AG09309 (cell line): ENCODE measurements at regions not wholly inside any gene's neighbourhood (a gene's known extent, or its start where the extent isn't known, plus 50 kb on each side); places are given as distances from the start of the nearest gene placed in this dataset.
"Not testable (repeated sequence)": the region's sequence is repeated elsewhere in the genome, so short reads cannot be mapped to it uniquely, and the experiment has no call there.

Experiments used
- DNase-seq: peaks from one replicate; pipeline ENCODE4 v3.0.0-alpha.2; 2010; ENCODE audit warnings: low read depth
- H3K4me3 ChIP-seq: 2 replicates; pipeline ENCODE4 v1.5.1; 2011; ENCODE audit warnings: mild to moderate bottlenecking, low read depth, low read length, moderate library complexity; ENCODE audit not compliant: control insufficient read depth
- CTCF ChIP-seq: IDR thresholded peaks from 2 replicates; pipeline ENCODE4 v1.5.1; 2011; ENCODE audit warnings: mild to moderate bottlenecking, low read depth, low read length, inconsistent platforms; ENCODE audit not compliant: insufficient read depth, control insufficient read depth; ENCODE audit errors: missing control alignments

DNA sequence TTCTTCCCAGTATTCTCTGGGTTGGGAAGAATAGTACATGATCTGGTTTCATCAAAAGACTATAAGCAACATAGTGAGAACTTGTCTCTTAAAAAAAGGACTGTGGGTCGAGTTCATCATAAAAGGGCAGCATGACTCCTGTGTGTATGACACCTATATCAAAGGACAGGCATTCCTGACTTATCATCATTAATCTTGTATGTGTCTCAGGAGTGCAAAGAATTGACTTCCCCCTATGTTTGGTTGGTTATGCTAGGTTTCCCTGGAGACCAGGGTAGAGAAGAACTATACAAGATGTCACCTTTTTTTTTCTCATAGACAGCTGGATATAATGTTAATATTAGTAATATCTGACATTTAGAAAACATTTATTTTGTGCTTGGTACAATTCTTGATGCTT, 173.1 kb upstream of the ANKRD55 start:
- H3K4me3 ChIP-seq: no peak overlapping the region
- TF ChIP-seq CTCF: no peak
- no peak for DNase-seq

GRCh38 chr5:56405116-56405908, 172.2 kb upstream of the ANKRD55 start:
- no peak overlapping the region for H3K4me3 ChIP-seq
- DNase-seq: no peak

DNA sequence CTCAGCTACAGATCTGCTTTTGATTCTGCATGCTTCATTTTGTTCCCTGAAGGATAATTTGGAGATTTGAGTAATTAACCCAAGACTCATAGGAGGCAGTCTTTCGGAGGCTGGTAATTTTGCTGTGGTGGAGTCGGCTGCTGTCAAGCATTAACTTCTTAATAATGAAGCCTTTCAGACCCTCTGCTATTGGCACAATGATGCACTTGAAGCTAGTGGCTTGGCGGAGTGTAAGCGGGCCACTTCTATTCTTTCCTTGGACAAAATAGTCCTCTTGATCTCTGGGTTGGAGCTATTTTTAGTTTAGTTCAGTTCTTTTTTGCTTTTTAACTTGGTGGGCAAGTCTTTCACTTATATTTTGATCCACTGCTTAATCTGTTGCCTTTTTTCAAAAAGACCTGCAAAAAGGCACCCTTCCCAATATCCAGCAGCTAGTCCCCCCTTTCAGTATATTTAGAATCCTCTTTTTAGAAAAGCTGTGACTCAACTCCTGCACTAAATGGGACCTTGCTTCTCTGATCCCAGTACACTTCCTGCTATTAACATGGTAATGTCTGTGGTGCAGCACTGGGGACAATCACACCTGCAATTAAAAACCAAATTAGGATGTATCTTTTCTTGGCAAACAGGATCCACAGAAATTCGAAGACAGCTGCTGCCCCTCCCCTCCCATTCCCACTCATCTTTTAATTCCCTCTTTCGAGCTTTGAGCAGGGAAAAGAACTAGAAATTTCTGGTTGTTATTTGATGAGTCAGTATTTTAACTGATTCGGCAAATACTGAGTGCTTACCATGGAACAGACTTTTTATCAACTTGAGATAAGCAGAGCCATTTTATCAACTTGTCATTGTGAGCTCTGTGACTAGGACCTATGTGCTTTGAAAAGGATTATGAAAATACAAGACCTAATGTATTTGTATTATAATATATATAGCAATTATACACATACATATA, 169.4 kb upstream of the ANKRD55 start:
- H3K4me3 ChIP-seq: no peak overlapping the region
- no peak for TF ChIP-seq CTCF
- DNase-seq: no peak

More at GRCh38 chr5:56405116-56405908, 172.2 kb upstream of the ANKRD55 start:
- no peak for TF ChIP-seq CTCF

- DNase-seq, H3K4me3 ChIP-seq: not testable (repeated sequence)
These were observed 164.7 kb upstream of the ANKRD55 start for GRCh38 chr5:56397796-56398195.

DNA sequence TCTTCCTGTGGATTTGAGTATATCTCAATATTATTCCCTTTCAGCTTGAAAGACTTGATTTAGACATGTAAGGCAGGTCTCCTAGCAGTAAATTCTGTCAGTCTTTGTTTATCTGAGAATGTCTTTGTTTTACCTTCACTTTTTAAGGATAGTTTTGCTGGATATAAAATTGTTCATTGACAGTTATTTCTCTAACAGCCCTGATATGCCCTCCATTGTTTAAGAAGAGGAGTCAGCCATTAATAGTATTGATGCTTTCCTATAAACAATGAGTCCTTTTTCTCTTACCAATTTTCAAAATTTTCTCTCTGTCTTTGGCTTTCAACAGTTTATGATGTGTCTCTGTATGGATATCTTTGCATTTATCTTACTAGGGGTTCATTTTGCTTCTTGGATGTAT, 163.5 kb upstream of the ANKRD55 start:
- TF ChIP-seq CTCF: no peak
- H3K4me3 ChIP-seq: no peak overlapping the region
- DNase-seq: no peak

DNA sequence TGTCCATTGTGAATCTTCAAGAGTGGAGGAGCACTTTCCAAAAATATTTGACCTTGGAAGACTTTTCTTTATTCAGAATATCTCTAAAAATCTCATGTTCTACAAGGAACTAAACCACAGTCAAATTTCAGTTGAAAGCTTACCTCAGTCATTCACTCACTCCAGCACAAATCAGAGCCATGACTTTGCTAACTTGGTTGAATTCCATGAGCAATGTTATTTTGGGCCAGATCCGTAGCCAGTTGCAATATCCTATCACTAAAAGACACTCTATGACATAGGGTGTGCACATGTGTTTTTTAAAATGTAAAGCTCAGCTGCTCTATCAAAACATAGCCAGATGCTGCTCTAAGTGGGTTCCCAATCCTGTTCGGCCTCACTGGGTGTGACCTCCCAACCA, 156.1 kb upstream of the ANKRD55 start:
- no peak for TF ChIP-seq CTCF
- DNase-seq: no peak
- H3K4me3 ChIP-seq: no peak overlapping the region
